HG02571 (cell line): ENCODE measurements at regions not wholly inside any gene's neighbourhood (a gene's known extent, or its start where the extent isn't known, plus 50 kb on each side); places are given as distances from the start of the nearest gene placed in this dataset.

Experiments
- ATAC-seq: cut with Tn5 transposase; IDR thresholded peaks from one replicate; pipeline ENCODE4 v1.9.1; 2021; ENCODE audit warnings: mild to moderate bottlenecking, moderate library complexity; ENCODE audit not compliant: unreplicated experiment

GRCh38 chr20:40806929-40807820 lies 118.1 kb upstream of the MAFB start:
- ATAC-seq, result no peak

GRCh38 chr20:40807821-40808170 lies 118.8 kb upstream of the MAFB start:
- ATAC-seq, result no peak

- ATAC-seq, result no peak
These were observed 119.9 kb upstream of the MAFB start for GRCh38 chr20:40808936-40809335.

- ATAC-seq, result no peak
These were observed 120.3 kb upstream of the MAFB start for GRCh38 chr20:40809361-40809760.

GRCh38 chr20:40810332-40811000 lies 121.4 kb upstream of the MAFB start:
- ATAC-seq, result no peak

GRCh38 chr20:40811004-40811403 lies 122.0 kb upstream of the MAFB start:
- no peak for ATAC-seq

GRCh38 chr20:40811660-40812414 lies 122.8 kb upstream of the MAFB start:
- no peak for ATAC-seq

- ATAC-seq, result no peak
These were observed 123.4 kb upstream of the MAFB start for GRCh38 chr20:40812415-40812925.

GRCh38 chr20:40813029-40813431 lies 124.0 kb upstream of the MAFB start:
- ATAC-seq, result no peak

GRCh38 chr20:40813708-40814630 lies 124.9 kb upstream of the MAFB start:
- no peak for ATAC-seq

GRCh38 chr20:40814631-40814960 lies 125.6 kb upstream of the MAFB start:
- ATAC-seq, result no peak

- no peak for ATAC-seq
These were observed 126.4 kb upstream of the MAFB start for GRCh38 chr20:40815156-40816038.

- no peak for ATAC-seq
These were observed 127.0 kb upstream of the MAFB start for GRCh38 chr20:40816039-40816352.

GRCh38 chr20:40821429-40821828 lies 132.4 kb upstream of the MAFB start:
- no peak for ATAC-seq

- no peak for ATAC-seq
These were observed 137.7 kb upstream of the MAFB start for GRCh38 chr20:40826699-40827098.

- no peak for ATAC-seq
These were observed 146.3 kb upstream of the MAFB start for GRCh38 chr20:40835321-40835720.

GRCh38 chr20:40838509-40838908 lies 149.5 kb upstream of the MAFB start:
- no peak for ATAC-seq

- ATAC-seq, result no peak
These were observed 154.2 kb upstream of the MAFB start for GRCh38 chr20:40843251-40843650.

- ATAC-seq, result no peak
These were observed 155.3 kb upstream of the MAFB start for GRCh38 chr20:40844332-40844731.

GRCh38 chr20:40848096-40848495 lies 159.1 kb upstream of the MAFB start:
- ATAC-seq, result no peak
